ENCODE measurements at regions not wholly inside any gene's neighbourhood (a gene's known extent, or its start where the extent isn't known, plus 50 kb on each side); places are given as distances from the start of the nearest gene placed in this dataset.

DNA sequence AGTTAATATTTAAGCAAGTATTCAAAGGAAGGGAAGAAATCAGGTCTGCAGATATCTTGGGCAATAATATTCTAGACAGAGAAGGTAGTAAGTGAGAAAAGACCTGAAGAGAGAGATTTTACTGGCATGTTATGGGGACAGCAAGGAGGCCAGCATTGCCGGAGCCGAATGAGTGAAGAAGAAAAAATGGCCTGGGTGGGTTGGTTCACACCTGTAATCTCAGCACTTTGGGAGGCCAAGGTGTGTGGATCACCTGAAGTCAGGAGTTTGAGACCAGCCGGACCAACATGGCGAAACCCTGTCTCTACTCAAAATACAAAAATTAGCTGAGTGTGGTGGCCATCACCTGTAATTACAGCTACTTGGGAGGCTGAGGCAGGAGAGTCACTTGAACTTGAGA is 164.7 kb downstream of the VGLL3 start:
- Histone ChIP-seq H3K36me3 (ENCODE audit: insufficient read depth) (no peaks in the 10 kb centered on the region), H3K4me1 (ENCODE audit: insufficient read depth) (no peaks in the 10 kb centered on the region), H3K4me3 (ENCODE audit: low read depth, low read length) (no peak overlapping the region), H3K27ac (ENCODE audit: low read depth) (no peak overlapping the region)
- no peak for DNase-seq (ENCODE audit: extremely low spot score)
- WGBS: 96% methylated on average over 4 of the region's 4 CpGs

DNA sequence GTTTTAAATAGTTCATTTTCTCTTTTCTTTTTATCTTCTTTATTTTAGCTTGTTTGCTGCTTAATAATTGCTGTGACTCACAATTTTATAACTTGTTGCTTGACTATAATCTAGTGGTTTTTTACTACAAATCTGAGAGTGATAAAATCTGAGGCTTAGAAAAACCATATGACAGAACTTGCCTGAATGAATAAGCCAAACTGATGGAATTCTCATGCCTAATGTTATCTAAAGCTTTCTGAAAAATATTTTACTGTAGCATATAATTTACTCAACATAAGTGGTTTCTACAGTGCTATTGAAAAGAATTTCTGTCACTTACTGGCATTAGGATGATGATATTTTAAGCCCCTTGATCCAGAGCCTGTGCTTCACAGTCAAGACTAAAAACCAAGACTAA is 175.1 kb downstream of the VGLL3 start:
- no peak overlapping the region for H3K27ac ChIP-seq (ENCODE audit: low read depth)
- H3K36me3 ChIP-seq (ENCODE audit: insufficient read depth): no peaks in the 10 kb centered on the region
- H3K4me3 ChIP-seq (ENCODE audit: low read depth, low read length): no peak overlapping the region
- DNase-seq (ENCODE audit: extremely low spot score): no peak
- H3K4me1 ChIP-seq (ENCODE audit: insufficient read depth): no peaks in the 10 kb centered on the region

DNA sequence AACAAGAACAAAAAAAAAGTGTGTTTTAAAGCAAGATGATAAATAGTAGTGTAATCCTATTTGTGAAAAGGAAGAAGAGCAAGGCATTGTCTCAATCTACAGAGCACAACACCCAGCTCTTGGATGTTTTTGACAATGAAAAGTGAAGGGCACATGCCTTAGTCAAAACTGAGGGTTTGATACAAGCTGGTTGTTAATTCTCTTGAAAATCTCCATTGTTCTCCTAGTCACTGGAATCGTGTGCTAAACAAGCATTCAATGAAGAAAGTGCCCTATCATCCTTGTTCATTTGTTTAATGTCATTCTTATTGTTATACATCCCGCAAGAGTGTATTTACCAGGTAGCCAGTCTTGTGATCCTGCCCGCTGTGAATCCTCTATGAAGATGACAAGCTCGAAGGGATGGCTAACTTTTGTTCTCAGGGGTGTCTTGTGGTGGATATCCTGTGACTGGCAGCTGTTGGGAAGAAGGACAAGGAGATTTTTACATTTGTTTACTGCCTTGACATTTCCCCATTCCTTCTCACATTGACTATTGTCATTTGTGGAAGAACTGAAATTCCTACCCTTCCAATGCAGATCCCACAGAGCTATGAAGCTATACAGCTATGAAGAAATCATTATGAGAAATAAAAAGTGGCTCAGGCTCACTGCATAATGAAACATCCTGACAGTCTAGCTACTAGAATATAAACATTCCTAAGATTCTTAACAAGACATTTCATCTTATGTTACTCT is 175.9 kb downstream of the VGLL3 start:
- no peak overlapping the region for H3K27ac ChIP-seq (ENCODE audit: low read depth)
- no peak overlapping the region for H3K4me3 ChIP-seq (ENCODE audit: low read depth, low read length)
- no peak for DNase-seq (ENCODE audit: extremely low spot score)
- WGBS: 68% methylated on average over 4 of the region's 4 CpGs
- H3K36me3 ChIP-seq (ENCODE audit: insufficient read depth): no peaks in the 10 kb centered on the region
- H3K4me1 ChIP-seq (ENCODE audit: insufficient read depth): no peaks in the 10 kb centered on the region

DNA sequence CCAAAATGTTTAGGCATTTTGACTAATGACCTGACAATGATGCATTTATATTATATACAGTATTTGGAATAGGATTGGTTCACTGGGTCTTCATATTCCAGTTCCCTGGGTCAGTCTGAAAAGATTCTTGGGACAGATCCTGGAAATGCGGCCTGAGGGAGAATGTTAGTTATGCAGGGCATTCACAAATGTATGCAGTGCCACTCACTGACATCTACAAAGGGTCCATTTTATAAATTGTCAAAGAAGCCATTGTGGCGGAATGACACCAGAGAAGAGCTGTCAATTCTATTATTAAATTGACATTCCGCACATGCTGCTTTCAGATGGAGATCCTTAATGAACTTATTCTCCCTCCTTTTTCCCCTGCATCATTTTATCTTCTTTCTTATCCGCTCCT is 176.6 kb downstream of the VGLL3 start:
- Histone ChIP-seq H3K4me1 (ENCODE audit: insufficient read depth) (no peaks in the 10 kb centered on the region), H3K36me3 (ENCODE audit: insufficient read depth) (no peaks in the 10 kb centered on the region), H3K4me3 (ENCODE audit: low read depth, low read length) (no peak overlapping the region), H3K27ac (ENCODE audit: low read depth) (no peak overlapping the region)
- DNase-seq (ENCODE audit: extremely low spot score): no peak
- WGBS: 89% methylated on average over 4 of the region's 4 CpGs

DNA sequence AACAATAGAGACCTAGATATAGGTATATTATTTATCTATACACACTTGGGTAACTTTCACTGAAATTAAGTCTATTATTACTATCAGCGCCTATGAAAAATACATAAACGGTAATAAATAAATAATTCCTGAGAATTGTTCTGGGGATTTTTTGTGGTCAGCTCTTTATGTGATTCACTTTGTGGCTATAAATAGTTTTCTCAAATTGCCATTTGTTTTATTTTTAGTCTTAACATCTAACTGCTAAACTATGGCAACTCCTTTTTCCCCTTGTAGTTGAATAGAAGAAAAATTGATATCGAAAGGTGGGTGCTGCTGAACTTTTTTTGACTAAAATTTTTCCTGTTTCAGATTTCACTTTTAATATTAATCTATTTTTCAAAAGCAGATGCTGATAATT is 189.0 kb downstream of the VGLL3 start:
- 91% methylated on average over 3 of the region's 3 CpGs for whole genome bisulfite sequencing
- Histone ChIP-seq H3K27ac (ENCODE audit: low read depth) (no peak overlapping the region), H3K36me3 (ENCODE audit: insufficient read depth) (no peaks in the 10 kb centered on the region), H3K4me1 (ENCODE audit: insufficient read depth) (no peaks in the 10 kb centered on the region), H3K4me3 (ENCODE audit: low read depth, low read length) (no peak overlapping the region)
- DNase-seq (ENCODE audit: extremely low spot score): no peak

DNA sequence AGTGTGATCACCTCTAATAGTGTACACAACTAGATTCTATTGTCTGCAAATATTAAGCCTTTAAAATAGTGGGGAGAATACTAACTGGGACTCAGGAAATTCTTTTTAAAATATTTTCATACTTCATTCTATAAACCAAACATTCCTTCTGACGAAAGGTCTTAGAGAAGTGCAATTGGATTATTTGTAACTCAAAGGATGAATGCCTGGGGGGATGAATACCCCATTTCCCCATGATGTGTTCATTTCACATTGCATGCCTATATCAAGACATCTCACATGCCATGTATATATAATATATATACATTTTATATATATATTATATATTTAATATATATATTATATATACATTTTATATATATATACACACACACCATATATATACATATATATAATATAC is 189.9 kb downstream of the VGLL3 start:
- WGBS: 57% methylated on average over 1 of the region's 1 CpG
- H3K27ac ChIP-seq (ENCODE audit: low read depth): no peak overlapping the region
- no peaks in the 10 kb centered on the region for H3K36me3 ChIP-seq (ENCODE audit: insufficient read depth)
- H3K4me3 ChIP-seq (ENCODE audit: low read depth, low read length): no peak overlapping the region
- no peak for DNase-seq (ENCODE audit: extremely low spot score)
- H3K4me1 ChIP-seq (ENCODE audit: insufficient read depth): no peaks in the 10 kb centered on the region

DNA sequence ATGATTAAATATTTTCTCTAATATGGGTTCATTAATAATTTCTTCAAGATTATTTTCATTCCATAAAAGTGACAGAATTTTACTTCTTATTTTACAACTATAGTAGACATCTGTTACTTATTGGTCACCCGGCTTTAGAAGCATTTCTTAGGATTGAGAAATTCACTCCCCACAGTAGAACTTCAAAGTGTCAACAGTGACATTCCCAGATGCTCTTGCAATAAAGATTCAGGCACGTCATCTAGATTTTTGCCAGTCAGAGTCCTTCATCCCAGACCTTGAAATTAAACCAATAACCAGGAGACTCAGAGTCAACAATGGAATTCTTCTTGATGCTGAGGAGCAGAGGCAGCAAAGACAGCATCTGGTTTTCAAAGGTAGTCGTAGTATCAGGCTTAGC is 190.8 kb downstream of the VGLL3 start:
- WGBS: 56% methylated on average over 3 of the region's 3 CpGs
- no peak for DNase-seq (ENCODE audit: extremely low spot score)
- H3K4me1 ChIP-seq (ENCODE audit: insufficient read depth): no peaks in the 10 kb centered on the region
- no peak overlapping the region for H3K4me3 ChIP-seq (ENCODE audit: low read depth, low read length)
- no peak overlapping the region for H3K27ac ChIP-seq (ENCODE audit: low read depth)
- no peaks in the 10 kb centered on the region for H3K36me3 ChIP-seq (ENCODE audit: insufficient read depth)

DNA sequence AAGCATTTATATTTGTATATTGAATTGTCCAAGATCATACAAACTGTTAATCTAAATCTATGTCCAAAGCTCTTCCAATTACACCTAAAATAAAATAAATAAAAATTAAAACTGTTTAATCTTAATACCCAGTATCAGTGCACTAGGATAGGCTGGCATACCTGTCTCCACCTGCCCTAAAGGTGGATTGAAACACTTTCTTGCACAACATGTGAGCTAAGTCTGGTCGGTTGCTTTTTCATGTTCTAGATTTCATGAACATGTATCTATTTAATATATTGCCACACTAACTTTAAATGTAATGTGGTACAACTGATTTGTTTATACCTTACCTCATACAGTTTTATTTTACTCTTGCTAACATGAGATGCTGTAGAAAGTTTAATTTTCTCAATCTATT is 193.0 kb downstream of the VGLL3 start:
- Histone ChIP-seq H3K36me3 (ENCODE audit: insufficient read depth) (no peaks in the 10 kb centered on the region), H3K4me1 (ENCODE audit: insufficient read depth) (no peaks in the 10 kb centered on the region), H3K27ac (ENCODE audit: low read depth) (no peak overlapping the region), H3K4me3 (ENCODE audit: low read depth, low read length) (no peak overlapping the region)
- 84% methylated on average over 1 of the region's 1 CpG for WGBS
- no peak for DNase-seq (ENCODE audit: extremely low spot score)

DNA sequence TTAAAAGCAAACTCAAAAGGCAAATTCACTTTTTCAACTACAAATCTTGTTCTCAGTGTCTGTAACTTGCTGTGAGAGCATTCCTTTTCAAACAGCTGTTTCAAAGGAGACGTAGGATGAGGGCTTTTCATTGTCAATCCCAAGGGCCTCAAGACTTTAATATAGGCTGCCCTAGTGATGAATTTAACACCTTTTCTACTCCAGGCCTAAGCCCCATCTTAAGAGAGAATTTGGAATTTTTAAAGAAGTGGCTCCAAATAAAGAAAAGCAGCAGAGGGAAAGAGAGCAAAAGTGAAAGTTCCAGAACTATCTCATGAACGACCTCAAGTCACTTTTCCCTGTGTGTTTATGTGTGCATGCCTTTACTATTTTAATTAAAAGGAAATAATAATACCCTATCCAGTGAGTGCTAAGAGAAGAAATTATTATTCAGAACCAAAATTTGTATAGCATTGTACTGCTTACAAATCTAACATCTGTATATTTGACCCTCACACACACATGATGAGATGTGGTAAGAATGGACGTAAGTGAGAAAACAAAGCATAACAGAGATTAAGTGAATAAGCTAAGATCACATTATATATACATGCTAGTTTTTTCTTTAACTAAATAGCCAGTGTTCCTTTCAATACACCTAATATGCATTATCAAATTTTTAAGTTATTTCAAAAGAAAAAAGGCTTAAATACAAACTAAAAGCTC is 196.4 kb downstream of the VGLL3 start:
- WGBS: 26% methylated on average over 3 of the region's 3 CpGs

DNA sequence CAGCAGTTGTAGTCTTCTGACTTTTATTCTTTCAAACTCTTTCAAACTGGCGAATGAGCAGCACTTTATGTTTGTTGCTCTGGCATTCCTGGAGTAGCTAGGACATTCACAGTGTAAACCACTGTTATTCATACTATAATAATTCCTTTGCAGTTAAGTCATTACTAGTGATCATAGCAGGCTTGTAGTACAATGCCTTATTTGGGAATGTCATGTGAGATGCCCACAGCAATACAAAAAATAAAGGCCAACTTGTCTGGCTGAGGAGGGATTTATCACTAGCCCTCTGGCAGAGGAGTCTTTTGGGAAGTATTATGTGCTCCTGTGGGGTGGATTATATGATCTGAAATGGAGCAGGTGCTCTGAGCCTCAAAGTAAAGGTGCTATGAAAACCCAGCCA is 197.2 kb downstream of the VGLL3 start:
- Histone ChIP-seq H3K36me3 (ENCODE audit: insufficient read depth) (no peaks in the 10 kb centered on the region), H3K27ac (ENCODE audit: low read depth) (peak overlapping the region; percentile 59), H3K4me1 (ENCODE audit: insufficient read depth) (no peaks in the 10 kb centered on the region), H3K4me3 (ENCODE audit: low read depth, low read length) (no peak overlapping the region)
- WGBS: 21% methylated on average over 1 of the region's 1 CpG
- no peak for DNase-seq (ENCODE audit: extremely low spot score)

More for the DNA sequence above, 196.4 kb downstream of the VGLL3 start:
- Histone ChIP-seq H3K4me1 (ENCODE audit: insufficient read depth) (no peaks in the 10 kb centered on the region), H3K27ac (ENCODE audit: low read depth) (peak overlapping the region; percentile 59), H3K4me3 (ENCODE audit: low read depth, low read length) (no peak overlapping the region), H3K36me3 (ENCODE audit: insufficient read depth) (no peaks in the 10 kb centered on the region)
- DNase-seq (ENCODE audit: extremely low spot score): no peak

DNA sequence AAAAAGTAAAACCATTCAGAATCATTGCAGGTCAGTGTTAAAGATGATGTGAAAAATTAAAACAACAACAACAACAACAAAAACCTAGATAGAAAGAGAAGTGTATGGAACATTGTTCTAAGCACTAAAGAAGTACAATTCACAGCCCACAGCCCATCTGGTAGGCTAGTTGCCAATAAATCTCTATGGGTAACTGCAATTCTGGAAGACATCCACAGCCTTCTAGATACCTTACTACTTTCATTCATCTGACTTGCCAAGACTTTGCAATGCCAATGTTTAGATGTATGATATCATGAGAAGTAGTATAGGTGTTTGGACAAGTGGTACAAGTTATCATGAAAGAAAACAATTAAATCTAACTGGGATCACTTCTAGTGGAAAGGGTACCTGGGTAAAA is 198.6 kb downstream of the VGLL3 start:
- no peaks in the 10 kb centered on the region for H3K36me3 ChIP-seq (ENCODE audit: insufficient read depth)
- no peaks in the 10 kb centered on the region for H3K4me1 ChIP-seq (ENCODE audit: insufficient read depth)
- H3K4me3 ChIP-seq (ENCODE audit: low read depth, low read length): no peak overlapping the region
- H3K27ac ChIP-seq (ENCODE audit: low read depth): no peak overlapping the region
- DNase-seq (ENCODE audit: extremely low spot score): no peak

DNA sequence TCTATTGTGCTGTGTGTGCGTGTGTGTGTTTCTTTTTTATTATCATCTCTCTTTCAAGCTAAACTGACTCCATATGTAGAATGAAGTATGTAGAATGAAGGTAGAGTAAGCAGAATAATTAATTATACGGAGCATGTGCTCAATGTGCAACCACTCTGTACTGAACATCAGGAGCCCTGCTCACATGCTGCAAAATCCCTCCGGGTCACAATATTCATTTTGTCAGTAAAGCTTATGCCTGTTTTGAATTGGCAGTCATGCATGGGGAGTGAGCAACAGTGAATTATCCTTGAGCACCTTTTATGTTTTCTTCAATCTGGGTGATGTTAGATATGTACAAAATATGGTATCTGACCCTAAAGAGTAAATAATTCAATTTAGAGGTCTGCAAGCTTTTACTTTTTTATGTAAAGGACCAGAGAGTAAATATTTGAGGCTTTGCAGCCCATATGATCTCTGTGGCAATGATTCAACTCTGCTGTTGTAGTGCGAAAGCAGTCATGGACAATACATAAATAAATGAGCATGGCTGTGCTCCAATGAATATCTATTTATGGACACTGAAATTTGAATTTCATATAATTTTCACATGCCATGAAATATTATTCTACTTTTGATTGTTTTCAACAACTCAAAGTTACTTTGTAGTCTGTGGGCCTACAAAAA is 199.9 kb downstream of the VGLL3 start:
- no peaks in the 10 kb centered on the region for H3K4me1 ChIP-seq (ENCODE audit: insufficient read depth)
- no peak for DNase-seq (ENCODE audit: extremely low spot score)
- no peak overlapping the region for H3K4me3 ChIP-seq (ENCODE audit: low read depth, low read length)
- WGBS: 89% methylated on average over 4 of the region's 4 CpGs
- no peaks in the 10 kb centered on the region for H3K36me3 ChIP-seq (ENCODE audit: insufficient read depth)
- H3K27ac ChIP-seq (ENCODE audit: low read depth): no peak overlapping the region

DNA sequence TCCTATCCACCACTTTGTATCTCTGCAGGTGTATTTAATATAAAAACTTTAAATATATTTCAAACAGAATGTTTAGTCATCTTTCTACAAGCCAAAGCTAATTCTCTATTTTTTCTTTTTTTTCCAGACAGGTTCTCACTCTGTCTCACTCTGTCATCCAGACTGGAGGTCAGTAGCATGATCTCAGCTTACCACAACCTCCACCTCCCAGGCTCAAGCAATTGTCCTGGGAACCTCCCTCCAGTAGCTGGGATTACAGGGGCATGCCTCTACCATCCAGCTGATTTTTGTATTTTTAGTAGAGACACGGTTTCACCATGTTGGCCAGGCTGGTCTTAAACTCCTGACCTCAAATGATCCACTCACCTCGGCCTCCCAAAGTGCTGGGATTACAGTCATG is 202.6 kb downstream of the VGLL3 start:
- no peak overlapping the region for H3K4me3 ChIP-seq (ENCODE audit: low read depth, low read length)
- WGBS: 83% methylated on average over 2 of the region's 2 CpGs
- H3K27ac ChIP-seq (ENCODE audit: low read depth): no peak overlapping the region
- no peaks in the 10 kb centered on the region for H3K4me1 ChIP-seq (ENCODE audit: insufficient read depth)
- DNase-seq (ENCODE audit: extremely low spot score): no peak
- H3K36me3 ChIP-seq (ENCODE audit: insufficient read depth): no peaks in the 10 kb centered on the region

DNA sequence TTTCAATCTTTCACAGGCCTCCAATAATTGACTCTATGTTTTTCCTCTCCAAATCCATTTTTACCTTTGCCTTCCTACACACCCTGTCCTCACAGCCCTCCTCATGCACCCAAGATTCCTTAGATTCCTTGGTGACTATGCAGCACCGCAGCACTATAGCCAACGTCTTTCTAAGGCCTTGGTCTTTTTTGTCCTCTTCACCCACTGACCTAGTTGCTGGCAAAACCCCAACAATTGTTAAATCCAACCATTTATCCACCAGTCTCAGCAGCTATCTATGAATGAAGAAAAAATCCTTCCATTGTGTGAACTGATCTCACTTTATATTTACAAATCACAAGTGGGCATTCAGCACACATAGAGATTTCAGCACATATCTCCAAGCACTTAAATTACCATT is 203.9 kb downstream of the VGLL3 start:
- 37% methylated on average over 2 of the region's 2 CpGs for WGBS
- DNase-seq (ENCODE audit: extremely low spot score): no peak

More for the DNA sequence above, 203.9 kb downstream of the VGLL3 start:
- H3K27ac ChIP-seq (ENCODE audit: low read depth): no peak overlapping the region
- H3K4me1 ChIP-seq (ENCODE audit: insufficient read depth): no peaks in the 10 kb centered on the region
- H3K36me3 ChIP-seq (ENCODE audit: insufficient read depth): no peaks in the 10 kb centered on the region
- no peak overlapping the region for H3K4me3 ChIP-seq (ENCODE audit: low read depth, low read length)

Data from urinary bladder (tissue), 3 donors.